ENCODE measurements at regions not wholly inside any gene's neighbourhood (a gene's known extent, or its start where the extent isn't known, plus 50 kb on each side); places are given as distances from the start of the nearest gene placed in this dataset.
A peak's percentile ranks its signal among the peaks of the same experiment; 100 is the strongest.

DNA sequence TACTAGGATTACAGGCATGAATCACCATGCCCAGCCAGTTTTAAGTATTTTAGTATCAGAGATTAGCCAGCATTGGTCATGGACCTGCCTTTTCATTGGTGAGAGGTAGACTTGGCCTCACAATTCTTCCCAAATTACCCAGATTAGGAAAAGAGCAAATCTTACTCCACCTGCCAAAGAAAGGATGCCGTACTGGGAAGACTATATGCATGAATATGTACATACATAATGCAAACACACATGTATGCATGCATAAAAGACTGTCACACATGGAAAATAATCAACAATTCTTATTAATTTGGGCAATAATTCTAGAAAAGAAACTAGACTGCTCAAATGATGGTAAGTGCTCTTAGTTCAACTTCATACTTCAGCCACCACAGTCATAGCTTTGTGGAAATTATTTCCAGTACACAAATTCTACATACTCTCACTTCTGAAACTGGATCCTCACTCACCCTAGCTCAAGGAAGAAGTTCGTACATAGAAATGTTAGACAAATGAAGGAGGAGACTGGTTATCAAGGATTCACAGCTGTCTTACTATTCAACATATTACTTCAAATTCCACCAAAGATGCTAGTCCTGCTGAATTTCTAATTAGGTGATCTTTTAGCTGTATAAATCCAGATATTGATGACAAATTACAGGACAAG lies 73.7 kb downstream of the MINAR2 start:
- DNase-seq = no peak

DNA sequence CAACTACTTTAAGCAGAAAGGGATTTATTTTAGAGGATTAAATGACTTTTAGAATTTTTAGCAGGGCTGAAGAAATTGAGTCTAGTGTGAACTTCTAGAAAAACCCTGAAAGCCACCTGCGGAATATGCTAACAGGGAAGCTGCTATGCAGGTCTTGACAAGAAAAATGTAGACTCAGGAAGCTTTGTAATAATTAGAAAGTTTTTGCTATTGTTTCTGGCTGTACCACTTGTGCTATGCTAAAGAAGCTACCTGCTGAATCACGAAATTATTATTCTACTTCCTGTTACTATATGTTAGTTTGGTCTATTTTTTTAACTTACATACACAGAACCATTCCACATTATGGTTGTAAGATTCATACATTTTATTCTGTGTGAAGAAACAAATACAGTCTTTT lies 74.0 kb upstream of the CHSY3 start:
- DNase-seq = no peak

DNA sequence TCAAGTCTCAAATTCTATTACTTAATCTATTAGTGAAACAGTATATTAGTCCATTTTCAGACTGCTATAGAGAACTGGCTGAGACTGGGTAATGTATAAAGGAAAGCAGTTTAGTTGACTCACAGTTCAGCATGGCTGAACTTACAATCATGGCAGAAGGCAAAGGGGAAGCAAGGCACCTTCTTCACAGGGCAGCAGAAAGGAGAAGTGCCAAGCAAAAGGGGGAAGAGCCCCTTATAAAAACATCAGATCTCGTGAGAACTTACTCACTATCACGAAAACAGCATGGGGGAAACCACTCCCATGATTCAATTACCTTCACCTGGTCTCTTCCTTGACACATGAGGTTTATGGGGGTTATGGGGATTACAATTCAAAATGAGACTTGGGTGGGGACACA lies 67.9 kb upstream of the CHSY3 start:
- no peak for DNase-seq

DNA sequence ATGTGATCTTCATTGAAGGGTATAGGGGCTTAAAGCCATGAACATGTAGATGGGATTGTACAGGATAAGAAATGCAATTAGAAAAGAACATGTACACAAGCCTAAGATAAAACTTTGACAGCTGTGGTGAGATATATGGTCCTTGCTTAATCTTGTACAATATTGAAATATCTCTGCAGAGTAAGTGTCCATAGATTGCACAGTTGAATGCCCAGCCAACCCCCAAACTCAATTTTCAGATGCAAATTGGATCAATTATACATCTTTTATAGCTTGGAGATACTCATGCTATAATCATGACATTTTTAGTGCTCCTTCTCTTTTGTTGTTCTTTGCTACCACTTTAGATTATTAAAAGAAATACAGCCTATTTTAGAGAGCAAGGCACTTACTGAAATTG lies 59.5 kb upstream of the CHSY3 start:
- no peak for DNase-seq

DNA sequence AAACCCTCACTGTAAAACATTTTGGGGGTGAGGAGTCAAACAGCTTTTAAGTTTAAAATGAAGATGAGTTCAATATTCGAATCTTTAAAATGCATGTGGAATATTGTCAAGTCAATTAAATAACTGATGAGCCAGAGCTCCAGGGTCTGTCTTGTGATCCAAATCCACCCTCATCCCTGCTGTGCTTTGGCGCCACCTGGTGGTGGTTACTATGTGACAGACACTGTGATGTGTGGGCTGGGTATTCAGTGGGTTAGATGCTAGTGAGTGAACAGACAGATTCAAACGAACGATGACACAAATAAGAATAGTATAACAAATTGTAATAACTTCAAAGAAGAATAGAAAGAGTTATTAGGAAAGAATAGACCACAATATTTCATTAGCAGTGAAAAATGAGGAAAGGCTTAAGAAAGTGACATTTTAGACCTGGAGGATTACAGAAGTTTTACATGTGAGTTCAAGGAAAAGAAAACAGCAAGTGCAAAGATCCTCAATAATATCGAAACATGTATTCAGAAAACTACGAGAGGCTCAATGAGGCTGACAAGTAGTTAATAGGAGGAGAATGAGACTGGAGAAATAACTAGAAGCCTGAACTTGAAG lies 51.4 kb upstream of the CHSY3 start:
- DNase-seq = peak; percentile 75

DNA sequence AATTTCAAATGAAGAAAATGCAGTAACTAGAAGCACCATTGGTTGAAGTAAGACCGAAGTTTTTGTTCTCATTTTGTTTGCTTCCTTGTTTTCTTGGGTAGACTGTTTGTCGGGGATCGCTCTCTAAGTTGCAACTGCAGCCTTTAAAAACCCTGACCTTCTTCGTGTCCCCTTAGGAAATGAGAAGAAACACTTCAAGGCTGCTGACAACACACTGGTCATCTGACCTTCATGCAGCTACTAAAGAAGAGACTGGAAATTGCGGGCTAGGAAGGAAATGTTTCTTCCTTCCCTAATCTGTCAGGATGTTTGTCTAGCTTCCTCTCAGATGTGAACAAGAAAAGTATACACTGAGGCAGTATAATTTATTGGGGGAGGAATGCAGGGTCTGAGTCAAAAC lies 50.7 kb upstream of the CHSY3 start:
- DNase-seq = no peak
